ENCODE measurements at regions not wholly inside any gene's neighbourhood (a gene's known extent, or its start where the extent isn't known, plus 50 kb on each side); places are given as distances from the start of the nearest gene placed in this dataset.

DNA sequence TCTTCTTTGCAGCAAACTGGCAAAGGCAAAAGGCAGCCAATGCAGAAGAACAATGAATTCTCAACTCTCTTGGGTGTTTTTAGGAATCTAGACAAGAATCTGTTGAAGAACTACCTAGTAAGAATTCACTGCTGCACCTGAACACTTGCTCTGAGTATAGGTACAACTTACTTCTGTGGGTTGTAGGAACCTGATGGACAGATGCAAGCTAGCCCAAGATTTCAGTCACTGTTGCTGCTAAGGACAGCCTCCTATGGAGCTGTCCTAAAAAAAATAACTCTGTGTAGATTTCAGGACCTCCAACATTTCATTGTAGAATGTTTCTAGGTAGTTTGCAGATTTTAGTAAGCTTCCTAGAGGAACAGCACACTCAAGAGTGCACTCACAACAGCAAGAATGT lies 363.5 kb downstream of the CBLN2 start:
- DNase-seq: no peak

DNA sequence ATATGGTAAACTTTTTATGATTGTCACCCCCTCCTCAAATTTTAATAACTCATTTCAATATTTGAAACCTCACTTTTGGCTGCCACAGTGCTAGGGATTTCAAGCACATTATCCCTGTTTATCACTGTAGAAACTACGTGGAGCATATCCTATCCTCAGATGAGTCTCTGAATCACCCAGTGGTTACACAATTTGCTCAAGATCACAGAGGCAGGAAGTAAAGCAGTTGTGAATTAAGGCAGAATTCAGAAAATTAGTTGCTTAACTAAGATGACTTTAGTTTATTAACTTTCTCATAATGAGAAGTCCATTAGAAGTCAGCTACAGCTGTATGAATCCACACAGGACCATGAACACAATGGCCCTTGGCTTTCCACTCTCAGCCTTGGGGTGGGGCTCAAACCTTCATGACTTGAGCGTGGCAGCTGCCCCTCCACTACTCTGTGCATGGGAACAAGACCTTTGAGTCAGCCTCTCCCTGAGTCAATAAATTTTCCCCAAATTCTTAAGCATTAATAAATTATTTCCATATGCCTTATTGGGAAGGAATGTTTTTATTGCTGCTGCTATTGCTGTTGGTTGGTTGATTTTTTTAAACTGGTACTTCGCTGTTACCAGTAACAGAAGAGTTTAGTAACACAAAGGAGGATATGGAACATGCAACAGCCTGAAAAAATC lies 369.0 kb downstream of the CBLN2 start:
- no peak for DNase-seq

DNA sequence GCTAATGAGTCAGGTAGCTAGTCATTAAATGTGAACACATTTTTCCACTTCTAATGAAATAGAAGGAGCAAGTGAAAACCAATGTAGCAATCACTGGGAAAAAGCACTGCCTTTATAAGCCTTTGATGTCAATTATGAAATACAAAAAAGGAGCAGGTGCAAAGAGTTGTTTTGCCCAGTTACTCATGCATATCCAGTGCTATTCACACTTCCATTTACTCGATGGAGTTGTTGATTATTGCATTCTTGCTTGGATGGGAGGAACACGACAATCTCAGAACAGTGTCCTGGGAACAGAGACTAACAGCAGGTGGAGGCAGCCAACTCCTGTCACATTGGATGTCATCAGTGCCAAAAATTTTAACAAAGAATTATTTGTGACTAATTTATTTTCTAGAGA lies 372.5 kb downstream of the CBLN2 start:
- no peak for DNase-seq

DNA sequence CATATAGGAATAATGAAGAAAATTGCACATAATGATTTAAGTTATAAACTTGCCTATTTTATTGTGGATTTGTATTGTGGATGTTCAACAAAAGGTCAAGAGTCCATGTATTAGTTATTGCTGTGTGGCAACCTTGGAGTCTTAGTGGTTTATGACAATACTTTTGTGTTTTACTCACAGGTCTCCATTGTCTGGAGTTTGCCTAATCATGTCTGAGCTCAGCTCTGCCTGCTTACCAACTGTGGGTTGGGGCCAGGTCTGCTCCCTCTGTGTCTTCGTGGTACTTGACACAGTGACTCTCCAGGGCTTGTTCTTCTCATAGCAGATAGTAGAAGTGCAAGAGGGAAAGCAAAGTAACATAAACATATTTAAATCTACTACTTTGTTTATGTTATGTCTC lies 382.5 kb downstream of the CBLN2 start:
- DNase-seq: no peak

DNA sequence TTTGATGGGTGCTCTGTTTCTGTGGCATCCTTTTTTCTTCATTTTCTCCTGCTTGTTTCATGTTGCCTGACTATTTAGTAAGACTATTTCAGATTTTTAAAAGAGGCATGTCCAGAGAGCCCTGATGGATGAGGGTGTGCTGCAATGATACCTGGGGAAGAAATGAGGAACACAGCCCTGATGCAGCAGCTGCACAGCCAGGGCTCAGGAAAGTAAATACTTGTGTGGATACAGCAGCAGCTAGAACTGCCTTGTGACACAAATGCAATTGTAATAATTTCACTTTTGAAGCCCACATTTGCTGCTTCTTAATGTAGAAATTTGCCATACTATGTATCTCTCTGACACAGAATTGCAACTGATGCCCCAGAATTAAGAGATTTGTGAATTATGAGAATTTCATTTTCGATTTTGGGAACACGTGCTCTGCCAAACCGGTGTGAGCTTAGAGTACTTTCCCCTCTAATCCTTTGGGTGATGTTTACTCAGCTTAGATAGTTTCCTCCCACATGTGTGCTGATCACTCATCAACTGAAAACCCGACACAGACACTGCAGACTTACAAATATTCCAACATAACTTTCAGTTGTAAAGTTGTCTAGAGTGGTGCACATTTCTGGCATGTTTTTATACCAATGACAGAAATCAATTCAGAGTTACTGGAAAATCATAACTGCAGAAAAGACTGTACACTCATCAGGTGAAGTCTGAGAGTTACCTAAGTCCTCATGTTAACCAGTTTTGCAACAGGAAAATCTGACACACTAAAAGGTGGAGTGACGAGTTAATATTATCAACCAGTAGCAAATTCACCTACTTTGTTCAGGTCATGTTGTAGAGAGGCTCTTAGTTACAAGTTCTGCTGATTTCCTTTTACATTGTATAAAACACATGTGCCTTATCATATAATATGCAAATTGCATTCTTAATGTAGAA lies 383.4 kb downstream of the CBLN2 start:
- no peak for DNase-seq

DNA sequence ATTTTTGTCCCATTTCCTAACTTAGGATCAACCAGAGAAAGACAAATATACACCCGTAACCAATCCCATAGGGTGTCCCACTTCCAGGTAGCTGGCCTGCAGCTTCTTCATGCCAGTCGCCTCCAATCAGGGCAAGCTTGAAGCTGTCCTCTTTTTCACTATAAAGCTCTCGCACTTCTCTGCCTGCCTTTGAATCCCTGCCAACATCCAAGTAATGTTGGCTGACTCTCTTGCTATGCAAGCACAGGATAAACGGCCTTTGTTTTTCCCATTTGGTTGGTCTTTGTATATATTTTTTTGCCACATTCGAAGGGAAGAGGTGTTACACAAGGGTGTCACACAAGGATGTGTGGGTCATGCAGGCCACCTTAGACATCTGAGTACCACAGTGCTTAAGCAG lies 388.8 kb downstream of the CBLN2 start:
- no peak for DNase-seq

DNA sequence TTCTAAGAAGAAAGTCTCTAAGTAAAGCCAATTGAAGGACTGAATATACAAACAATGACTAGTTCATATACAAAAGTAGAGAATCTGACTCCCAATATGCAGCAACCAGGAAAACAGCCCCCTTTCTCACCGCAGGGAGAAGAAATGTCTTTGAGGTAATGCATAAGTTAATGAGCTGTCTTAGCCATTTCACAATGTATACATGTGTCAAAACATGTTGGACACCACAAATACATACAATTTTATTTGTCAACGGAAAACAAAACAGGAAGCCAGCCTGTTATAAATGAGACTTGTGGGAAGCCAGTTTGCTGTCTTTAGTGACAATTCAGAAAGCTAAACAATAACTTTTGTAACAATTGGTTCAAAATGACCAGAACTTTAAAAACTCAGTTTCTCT lies 389.2 kb downstream of the CBLN2 start:
- DNase-seq: no peak

DNA sequence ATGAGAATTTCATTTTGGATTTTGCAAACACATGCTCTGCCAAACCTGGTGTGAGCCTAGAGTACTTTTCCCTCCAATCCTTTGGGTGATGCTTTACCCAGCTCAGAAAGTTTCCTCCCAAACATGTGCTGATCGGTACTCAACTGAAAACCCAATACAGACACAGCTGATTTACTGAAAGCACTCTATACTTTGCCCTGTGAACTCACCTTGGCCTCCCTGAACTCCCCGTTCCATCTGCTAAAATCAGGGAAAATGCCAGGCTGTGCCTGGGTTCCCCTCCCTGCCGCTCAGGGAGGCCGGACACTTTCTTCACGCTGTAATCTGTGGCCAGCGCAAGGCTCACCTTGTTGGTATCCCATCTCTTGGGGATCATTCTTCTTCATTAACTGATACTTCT lies 391.2 kb downstream of the CBLN2 start:
- DNase-seq: no peak

DNA sequence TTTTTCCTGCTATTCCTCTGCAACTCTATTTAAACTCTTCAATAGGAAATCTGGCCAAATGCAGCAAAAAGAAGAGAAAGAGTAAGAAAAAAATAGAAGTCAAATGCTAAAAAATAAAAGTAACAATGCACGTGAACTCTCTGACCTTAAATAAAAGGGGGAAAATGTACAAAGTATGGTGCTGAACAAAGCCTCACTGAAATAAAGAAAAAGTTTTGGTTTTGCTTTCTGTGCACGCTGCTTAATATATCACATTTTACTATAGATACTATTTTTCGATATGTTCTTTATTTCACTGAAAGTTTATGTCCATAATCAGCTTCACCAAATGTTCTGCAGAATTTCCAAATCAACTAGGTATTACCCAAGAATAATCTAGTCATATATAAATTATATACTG lies 396.3 kb downstream of the CBLN2 start:
- DNase-seq: no peak

DNA sequence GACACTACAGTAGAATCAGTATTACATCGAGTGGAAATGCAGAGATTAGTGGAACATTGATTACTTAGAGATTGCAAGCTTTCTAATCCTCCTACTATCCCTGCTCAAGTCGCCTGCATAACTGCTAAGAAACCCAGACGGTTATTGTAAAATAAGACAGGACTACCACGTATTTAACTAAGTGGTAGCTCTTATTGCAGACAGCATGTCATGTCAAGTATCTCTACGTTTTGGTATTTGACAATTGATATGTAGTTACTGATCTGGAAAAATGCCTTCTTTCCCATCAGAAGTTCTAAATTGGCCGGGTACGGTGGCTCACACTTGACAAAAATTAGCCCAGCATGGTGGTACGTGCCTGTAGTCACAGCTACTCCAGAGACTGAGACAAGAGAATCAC lies 404.1 kb downstream of the CBLN2 start:
- no peak for DNase-seq

DNA sequence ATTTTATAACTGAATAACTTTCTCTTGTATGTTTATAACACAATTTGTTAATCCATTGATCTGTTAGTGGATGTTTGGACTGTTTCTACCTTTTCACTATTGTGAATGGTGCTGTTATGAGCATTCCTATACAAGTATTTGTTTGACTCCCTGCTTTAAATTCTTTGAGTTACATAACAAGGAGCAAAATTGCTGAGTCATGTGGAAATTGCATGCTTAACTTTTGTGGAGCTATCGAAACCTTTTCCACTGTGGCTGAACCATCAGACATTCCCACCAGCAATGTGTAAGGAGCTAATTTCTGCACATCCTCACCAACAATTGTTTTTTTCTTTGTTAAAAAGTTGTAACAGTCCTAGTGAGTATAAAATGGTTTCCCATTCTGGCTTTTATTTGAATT lies 415.5 kb downstream of the CBLN2 start:
- DNase-seq: no peak

DNA sequence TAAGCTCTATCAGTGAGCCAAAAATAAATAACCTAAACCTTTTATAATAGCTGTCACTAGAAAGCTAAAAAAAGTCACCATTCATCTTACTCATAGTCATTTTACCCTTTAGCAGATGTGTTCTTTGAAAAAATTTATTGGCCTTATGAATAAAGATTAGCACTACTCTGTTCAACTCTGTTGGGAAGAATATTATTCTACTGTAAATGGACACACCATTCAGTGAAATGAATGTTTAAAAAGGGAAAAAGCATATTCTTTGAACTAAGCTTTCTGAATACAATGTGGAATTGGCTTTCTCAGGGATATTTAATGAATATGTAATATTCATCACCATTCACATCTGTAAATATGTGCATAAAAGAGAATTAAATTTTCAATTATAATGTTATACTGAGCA lies 422.0 kb downstream of the CBLN2 start:
- DNase-seq: no peak

DNA sequence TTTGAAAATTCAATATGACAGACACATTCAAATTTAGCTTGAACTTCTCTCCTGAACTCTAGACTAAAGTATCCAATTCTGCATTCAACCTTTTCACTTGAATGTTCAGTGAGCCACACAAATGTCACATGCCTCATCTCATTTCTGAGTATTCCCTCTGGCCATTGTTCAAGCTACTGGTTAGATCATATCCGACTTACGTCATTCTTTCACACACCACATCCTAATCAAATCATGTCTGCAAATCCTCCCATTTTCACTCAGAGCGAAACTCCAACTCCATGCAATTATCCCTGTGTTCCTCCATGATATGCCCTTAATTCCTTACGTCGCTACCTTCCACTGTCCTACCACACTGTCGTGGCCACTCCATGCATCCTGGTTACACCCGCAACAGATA lies 425.1 kb downstream of the CBLN2 start:
- no peak for DNase-seq

DNA sequence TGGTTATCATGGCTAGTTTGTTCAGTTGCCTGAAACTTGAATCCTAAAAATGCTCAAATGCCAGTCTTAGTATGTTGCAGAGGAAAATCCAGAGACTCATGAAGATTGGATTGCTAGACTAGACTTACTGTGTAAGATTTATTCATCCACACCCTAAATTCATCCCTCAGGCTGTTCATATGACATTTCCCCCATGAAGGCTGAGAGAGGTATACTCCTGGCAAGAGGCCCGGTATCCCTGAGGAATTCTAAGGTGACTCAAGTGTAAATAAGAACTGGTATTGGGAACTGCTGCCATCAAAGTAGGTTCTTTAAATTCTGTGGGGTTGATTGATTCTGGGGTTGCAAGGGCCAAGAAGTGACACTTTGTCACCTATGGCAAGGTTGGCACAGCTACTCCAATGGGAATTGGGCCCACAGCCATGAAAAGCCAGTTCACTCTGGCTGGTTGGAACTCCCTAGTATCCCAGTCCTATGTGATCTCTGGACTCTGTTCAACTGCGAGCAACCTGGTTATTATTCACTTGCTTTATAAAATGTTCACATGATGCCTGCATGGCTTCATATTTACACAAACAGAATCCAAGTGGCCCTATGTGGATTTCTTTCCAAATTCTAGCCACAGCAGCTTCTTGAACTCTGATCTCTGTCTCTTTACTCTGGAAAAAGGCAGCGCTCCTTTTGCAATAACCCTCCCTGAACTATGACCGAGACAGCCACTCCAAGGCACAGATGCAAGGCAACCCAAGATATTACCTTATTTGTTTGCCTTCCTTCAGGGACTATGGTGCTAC lies 429.1 kb downstream of the CBLN2 start:
- no peak for DNase-seq

DNA sequence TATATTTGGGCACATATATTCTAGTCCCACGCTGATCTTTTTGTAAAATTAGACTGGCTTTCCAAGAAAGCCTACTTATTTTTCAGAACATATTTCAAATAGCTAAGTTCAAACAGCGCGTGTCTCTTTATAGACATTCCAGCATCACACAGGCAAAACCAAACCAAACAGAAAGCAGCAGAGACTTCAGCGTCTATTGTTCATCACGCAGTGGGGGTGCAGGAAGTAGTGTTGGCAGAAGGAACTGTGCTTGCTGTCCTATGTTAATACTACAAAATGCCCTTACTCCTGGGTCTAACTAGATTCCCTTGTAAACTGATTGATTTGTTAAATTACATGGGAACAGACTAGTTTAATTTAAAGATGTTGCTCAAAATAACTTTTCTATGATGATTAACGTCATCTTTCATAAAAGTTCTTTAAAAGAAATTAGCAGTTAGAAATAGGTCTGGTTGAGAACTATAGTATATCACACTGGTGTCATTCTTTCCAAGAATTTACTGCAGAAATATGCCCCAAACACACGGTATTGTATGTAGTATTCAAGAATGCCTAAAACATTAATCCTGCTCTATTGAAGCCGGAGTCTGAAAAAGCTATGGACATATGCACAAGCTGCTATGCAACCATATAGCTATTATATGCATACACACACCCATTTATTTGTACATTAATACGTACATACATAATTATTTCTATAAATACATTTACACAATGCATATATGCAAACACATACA lies 436.3 kb downstream of the CBLN2 start:
- no peak for DNase-seq

DNA sequence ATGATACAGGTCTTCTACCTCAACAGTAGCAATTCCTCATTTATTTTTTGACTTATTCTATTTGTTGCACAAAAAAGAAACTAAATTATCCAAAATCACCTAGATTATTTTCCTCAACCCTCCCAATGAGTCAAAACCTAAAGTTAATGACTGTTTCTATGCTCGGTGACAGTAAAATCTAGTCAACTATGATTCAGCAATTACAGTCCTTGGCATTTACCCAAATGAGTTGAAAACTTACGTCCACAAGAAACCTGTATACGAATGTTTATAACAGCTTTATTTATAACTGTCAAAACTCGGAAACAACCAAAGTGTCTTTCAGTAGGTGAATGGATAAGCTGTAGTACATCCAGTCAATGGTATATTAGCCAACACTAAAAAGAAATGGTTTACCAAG lies 439.3 kb downstream of the CBLN2 start:
- no peak for DNase-seq

DNA sequence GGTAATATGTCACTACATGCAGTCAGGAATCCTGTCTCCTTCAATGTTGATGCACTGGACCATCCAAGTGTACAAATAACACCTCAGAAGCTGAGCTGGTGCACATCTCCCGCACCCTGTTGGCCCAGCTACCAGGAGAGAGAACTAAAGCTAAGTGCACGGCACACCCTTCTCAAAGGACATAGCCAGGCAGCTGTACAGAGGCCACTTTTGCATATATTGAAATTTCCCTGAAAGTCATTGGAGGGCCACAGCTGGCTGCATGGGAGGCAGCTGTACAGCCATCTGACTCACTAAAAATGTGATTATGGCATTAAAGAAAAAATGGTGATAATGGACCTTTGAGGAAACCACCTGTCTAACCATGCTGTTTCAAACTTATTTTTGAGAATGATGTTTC lies 441.7 kb downstream of the CBLN2 start:
- no peak for DNase-seq

DNA sequence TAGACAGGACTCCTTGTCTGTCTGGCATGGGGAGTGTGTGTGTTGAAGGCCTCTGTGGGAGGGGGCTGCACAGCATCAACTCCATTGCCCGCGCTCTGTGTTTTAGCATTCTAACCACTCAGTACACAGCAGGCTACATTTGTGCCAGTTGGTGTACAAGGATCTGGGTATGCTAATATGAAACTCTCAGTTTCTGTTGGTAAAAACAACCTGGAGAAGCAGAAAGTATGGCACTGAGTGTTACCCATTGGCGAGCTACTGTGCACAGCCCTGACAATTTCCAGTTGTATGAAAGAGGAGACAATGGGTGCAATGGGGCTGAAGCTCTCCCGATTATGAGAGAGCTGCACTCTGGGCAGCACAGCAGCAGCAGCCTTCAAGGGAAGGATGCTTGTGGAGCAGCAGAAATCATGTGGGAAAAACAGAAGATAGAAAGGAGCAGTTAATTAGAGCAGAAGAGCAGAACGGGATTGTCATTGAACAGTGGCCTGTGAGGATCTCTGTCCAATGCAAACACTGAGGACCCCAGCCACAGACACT lies 443.6 kb downstream of the CBLN2 start:
- no peak for DNase-seq

DNA sequence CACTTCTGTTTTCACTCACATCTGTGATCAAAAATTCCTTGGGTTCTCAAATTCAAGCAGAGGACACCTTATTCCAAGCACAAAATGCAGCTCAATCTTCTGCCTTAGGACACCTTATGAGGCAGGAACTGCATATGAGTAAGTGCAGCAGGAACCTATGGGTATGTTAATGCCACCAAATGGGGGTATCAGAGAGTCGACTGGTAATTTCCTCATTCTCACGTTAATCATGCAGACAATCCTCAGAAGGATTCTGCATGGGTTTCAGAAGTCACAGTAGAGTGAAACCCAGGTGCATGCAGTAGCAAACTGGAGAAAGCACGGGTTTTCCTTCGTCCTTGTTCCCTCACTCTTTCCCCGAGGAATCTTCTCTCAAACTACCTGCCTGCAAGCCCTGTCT lies 452.8 kb downstream of the CBLN2 start:
- no peak for DNase-seq

DNA sequence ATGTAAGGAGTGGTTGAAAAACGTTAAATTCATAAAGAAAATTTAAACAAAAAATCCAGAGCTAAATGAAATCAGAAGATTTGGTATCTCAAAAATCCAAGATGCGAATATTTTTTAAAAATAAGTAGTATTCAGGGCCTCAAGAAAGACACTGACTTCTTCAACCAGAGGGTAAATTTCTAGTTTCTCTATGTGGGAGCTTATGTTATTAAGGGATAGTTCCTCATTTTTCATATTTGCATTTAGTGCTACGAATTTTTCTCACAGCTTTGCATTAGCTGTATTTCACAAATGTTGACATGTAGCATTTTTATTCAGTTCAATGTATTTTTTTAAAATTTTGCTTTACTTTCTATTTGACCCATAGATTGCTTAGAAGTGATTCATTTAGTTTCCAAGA lies 454.7 kb downstream of the CBLN2 start:
- DNase-seq: no peak

DNA sequence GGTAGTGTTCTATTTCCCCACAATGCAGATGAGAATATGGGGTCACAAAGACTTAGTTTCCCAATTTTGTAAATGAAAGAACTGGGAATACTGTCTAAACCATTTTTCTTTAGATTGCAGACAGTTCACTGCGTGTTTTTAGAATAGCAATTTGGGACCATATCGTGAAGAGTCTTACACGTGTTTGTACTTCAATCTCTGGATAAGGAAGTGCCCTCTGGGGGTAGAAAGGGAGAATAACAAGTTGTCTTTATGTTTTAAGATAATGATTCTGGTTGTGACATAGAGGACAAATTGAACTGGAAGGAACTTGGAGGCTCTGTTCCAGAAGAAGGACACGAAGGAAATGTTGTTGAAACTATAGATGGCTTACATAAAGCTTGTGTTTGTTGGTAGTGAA lies 457.7 kb downstream of the CBLN2 start:
- no peak for DNase-seq

DNA sequence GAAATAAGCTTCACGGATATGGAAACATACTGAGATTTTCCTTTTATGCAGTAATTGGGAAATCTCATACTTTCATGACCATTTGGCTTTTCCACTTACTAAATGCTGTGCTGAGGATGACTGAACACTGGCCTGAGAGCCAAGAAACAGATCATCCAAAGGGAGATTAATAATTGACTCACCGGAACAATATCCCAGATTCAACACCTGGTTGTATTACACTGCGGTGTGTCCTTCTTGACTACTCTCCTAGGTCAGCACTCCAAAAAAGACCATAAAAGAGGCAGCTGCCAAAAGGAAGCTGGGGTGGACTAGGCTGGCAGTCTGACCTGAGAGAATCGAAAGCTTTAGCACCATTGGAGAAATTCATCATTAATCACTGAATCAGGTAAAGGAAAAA lies 469.1 kb downstream of the CBLN2 start:
- DNase-seq: no peak

DNA sequence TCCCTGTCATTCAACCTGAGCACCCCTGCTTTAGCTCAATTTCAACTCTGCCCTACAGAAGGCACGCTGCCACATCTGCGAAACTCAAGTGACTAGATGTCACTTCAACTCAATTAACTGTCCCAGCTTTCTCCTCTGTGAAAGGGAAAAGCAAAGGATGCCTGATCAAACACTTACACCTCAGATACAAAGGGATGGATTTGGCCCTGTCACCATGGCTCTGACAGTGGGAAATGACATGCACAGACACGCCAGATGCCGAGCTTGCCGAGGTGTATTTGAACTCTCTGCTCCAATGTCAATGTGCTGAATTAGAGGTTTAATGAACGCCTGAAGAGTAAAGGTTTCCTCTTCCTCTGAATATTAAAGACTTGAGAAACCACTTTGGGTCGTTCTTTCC lies 481.1 kb downstream of the CBLN2 start:
- no peak for DNase-seq

Measured in CD4-positive, alpha-beta T cell treated with Interleukin-17A for 1 hour (primary cell).